Gastroesophageal sphincter (tissue), 2 donors: ENCODE measurements at regions not wholly inside any gene's neighbourhood (a gene's known extent, or its start where the extent isn't known, plus 50 kb on each side); places are given as distances from the start of the nearest gene placed in this dataset.

Experiments
- POLR2A ChIP-seq, 2 donors: fragments of 450-650 bp; IDR thresholded peaks; one replicate each; pipeline ENCODE4 v1.6.1; 2017; ENCODE audit warnings: antibody characterized with exemption in 2 of 2, mild to moderate bottlenecking in 2 of 2, moderate library complexity in 1 of 2
- POLR2AphosphoS5 ChIP-seq: sonication (generic); formaldehyde crosslinking; IDR thresholded peaks from one replicate; pipeline ENCODE4 v1.6.1; 2017; ENCODE audit warnings: antibody characterized with exemption

GRCh38 chr15:93261845-93262244 is 172.8 kb upstream of the RGMA start:
- TF ChIP-seq POLR2AphosphoS5 (no peak), POLR2A (IDR thresholded peaks at IDR 0.05) (no peak)
